Choroid plexus epithelial cell (primary cell): ENCODE measurements at regions not wholly inside any gene's neighbourhood (a gene's known extent, or its start where the extent isn't known, plus 50 kb on each side); places are given as distances from the start of the nearest gene placed in this dataset.

Source experiments
- DNase-seq: peaks from one replicate; pipeline ENCODE4 v3.0.0-alpha.2; 2010; ENCODE audit warnings: low read depth
- H3K4me3 ChIP-seq: 2 replicates; pipeline ENCODE4 v1.5.1; 2011; ENCODE audit warnings: low read depth, mild to moderate bottlenecking, control low read depth, low read length, moderate library complexity
- TF ChIP-seq, protein P1 (sequence below): conservative IDR thresholded peaks from 2 replicates; pipeline ENCODE4 v1.5.1; 2011; ENCODE audit warnings: low read depth, mild to moderate bottlenecking, control low read depth, inconsistent platforms, low read length, moderate library complexity

GRCh38 chr2:122414902-122415301 is 659.5 kb downstream of the TSN start:
- TF ChIP-seq, protein P1, sequence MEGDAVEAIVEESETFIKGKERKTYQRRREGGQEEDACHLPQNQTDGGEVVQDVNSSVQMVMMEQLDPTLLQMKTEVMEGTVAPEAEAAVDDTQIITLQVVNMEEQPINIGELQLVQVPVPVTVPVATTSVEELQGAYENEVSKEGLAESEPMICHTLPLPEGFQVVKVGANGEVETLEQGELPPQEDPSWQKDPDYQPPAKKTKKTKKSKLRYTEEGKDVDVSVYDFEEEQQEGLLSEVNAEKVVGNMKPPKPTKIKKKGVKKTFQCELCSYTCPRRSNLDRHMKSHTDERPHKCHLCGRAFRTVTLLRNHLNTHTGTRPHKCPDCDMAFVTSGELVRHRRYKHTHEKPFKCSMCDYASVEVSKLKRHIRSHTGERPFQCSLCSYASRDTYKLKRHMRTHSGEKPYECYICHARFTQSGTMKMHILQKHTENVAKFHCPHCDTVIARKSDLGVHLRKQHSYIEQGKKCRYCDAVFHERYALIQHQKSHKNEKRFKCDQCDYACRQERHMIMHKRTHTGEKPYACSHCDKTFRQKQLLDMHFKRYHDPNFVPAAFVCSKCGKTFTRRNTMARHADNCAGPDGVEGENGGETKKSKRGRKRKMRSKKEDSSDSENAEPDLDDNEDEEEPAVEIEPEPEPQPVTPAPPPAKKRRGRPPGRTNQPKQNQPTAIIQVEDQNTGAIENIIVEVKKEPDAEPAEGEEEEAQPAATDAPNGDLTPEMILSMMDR: no peak
- no peak overlapping the region for H3K4me3 ChIP-seq
- no peak for DNase-seq

- DNase-seq: no peak
- TF ChIP-seq, protein P1: no peak
Measured at GRCh38 chr2:122417114-122417513, 661.7 kb downstream of the TSN start.

GRCh38 chr2:122421775-122422174 is 666.3 kb downstream of the TSN start:
- TF ChIP-seq, protein P1: no peak
- DNase-seq: no peak
- H3K4me3 ChIP-seq: no peak overlapping the region

More at GRCh38 chr2:122417114-122417513, 661.7 kb downstream of the TSN start:
- H3K4me3 ChIP-seq: no peak overlapping the region

- no peak for DNase-seq
- TF ChIP-seq, protein P1: no peak
- H3K4me3 ChIP-seq: no peak overlapping the region
Measured at GRCh38 chr2:122422384-122422991, 667.0 kb downstream of the TSN start.

DNA sequence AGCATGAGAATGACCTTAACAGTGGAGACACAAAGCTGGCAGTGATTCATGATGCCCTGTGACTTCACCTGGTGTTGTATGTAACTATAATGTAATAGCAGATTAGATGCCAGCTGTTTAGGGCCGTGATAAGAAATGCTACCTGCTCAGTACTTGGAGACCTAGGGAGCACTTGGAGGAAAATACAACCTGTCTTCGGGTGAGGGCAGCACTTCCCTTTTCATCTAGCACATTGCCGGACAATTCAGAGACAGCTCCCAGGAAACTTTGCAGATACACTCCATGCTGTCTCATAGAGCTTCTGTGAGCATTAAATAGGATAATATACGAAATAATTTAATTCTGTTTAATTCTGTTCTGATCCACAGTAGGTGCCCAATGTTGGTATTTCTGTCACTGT is 668.5 kb downstream of the TSN start:
- TF ChIP-seq, protein P1: no peak
- no peak for DNase-seq
- no peak overlapping the region for H3K4me3 ChIP-seq

DNA sequence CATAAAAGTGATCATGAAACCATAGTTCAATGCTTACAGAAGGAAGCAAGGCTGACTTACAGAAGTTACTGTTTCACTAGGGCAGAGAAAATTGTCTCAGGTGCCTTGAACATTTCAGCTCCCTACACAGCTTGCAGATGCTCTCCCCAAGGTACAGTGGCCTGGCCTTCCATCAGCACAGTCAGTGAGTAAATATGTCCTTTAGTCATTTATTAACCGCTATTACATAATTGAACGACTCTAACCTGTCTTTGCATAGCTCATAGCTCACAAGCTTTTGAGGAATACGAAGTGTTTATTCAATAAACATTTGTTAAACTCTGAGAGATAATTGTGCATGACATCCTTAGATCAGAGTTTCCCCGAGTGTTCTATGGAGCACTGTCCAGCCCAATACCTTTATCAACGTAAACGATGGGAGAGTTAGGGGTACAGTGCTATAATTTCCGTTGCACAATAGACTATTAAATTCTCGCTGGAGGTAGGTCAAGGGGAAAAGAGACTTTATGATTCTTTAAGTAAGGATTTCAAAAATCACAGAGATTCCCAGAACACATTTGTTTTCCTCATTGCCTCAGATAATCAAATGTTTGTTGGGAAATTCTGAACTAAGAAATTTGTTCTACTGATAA is 677.8 kb downstream of the TSN start:
- no peak for DNase-seq
- H3K4me3 ChIP-seq: no peak overlapping the region
- TF ChIP-seq, protein P1: no peak

DNA sequence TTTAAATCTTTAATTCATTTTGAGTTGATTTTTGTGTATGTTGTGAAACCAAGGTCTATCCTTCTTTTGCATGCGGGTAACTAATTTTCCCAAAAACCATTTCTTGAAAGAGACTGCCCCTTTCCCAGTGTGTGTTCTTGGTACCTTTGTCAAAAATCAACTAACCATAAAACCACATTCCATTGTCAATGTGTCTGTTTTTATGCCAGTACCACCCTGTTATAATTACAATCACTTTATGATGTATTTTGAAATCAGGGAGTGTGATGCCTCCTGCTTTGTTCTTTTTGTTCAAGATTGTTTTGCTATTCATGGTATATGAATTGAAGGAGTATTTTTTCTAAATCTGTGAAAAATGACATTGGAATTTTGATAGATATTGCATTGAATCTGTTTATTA is 689.6 kb downstream of the TSN start:
- DNase-seq: no peak
- TF ChIP-seq, protein P1: no peak
- H3K4me3 ChIP-seq: no peak overlapping the region
